Natural killer cell treated with Interleukin-12 subunit alpha and Interleukin-12 subunit beta and Interleukin-15 and Interleukin-18, amount 100 ng/mL, for 72 hours (primary cell): ENCODE measurements at regions not wholly inside any gene's neighbourhood (a gene's known extent, or its start where the extent isn't known, plus 50 kb on each side); places are given as distances from the start of the nearest gene placed in this dataset.
"Not testable (repeated sequence)": the region's sequence is repeated elsewhere in the genome, so short reads cannot be mapped to it uniquely, and the experiment has no call there.

Experiments used
- ATAC-seq, 2 donors: fragments of 150-1000 bp; cut with Tn5 transposase in 1 of 2; sonication (Bioruptor Pico), chemical (Tn5 transposase) in 1 of 2; 2 replicates each; pipeline ENCODE4 v1.10.0; 2021
- DNase-seq: peaks from one replicate; pipeline ENCODE4 v3.0.0; 2022; ENCODE audit warnings: low spot score
- H3K27ac Mint-ChIP-seq, 2 donors: 1 replicate in 1 of 2; 2 replicates in 1 of 2; pipeline ENCODE4 v1.8.0; 2022; ENCODE audit warnings: mixed read lengths in 2 of 2, mild to moderate bottlenecking in 1 of 2, moderate library complexity in 1 of 2
- H3K27me3 Mint-ChIP-seq, 2 donors: 1 replicate in 1 of 2; 2 replicates in 1 of 2; pipeline ENCODE4 v1.8.0; 2022; ENCODE audit warnings: mixed read lengths in 2 of 2
- H3K36me3 Mint-ChIP-seq: one replicate; pipeline ENCODE4 v1.8.0; 2022; ENCODE audit warnings: mixed read lengths
- H3K4me1 Mint-ChIP-seq, 2 donors: 1 replicate in 1 of 2; 2 replicates in 1 of 2; pipeline ENCODE4 v1.8.0; 2022; ENCODE audit warnings: low read depth in 2 of 2, mixed read lengths in 2 of 2, mild to moderate bottlenecking in 1 of 2
- H3K4me3 Mint-ChIP-seq: one replicate; pipeline ENCODE4 v1.8.0; 2022; ENCODE audit warnings: mixed read lengths
- H3K9me3 Mint-ChIP-seq: 2 replicates; pipeline ENCODE4 v1.8.0; 2022; ENCODE audit warnings: mixed read lengths

- ATAC-seq, H3K27me3 Mint-ChIP-seq, H3K36me3 Mint-ChIP-seq, H3K9me3 Mint-ChIP-seq: not testable (repeated sequence)
- DNase-seq: peak; percentile 59
- Mint-ChIP-seq H3K4me3 (peak overlapping the region; percentile 84), H3K27ac (peak overlapping the region; percentile 67 to 84), H3K4me1 (peaks cover 10 to 12% of the 10 kb centered on the region in 2 donors)
Measured at GRCh38 chr2:87075054-87075790, 53.6 kb upstream of the PLGLB1 start.

GRCh38 chr2:87075791-87076252 lies 54.2 kb upstream of the PLGLB1 start:
- H3K27ac Mint-ChIP-seq, H3K27me3 Mint-ChIP-seq, H3K36me3 Mint-ChIP-seq, H3K4me1 Mint-ChIP-seq, H3K9me3 Mint-ChIP-seq: not testable (repeated sequence)
- peak; percentile 63 for DNase-seq
- peak overlapping the region; percentile 38 for H3K4me3 Mint-ChIP-seq
- peak; percentile 50 to 59 for ATAC-seq

GRCh38 chr2:87076253-87077123 lies 54.8 kb upstream of the PLGLB1 start:
- H3K27ac Mint-ChIP-seq: peak overlapping the region; percentile 95 to 96
- peak overlapping the region; percentile 94 for H3K4me3 Mint-ChIP-seq
- not testable (repeated sequence) for H3K9me3 Mint-ChIP-seq, H3K27me3 Mint-ChIP-seq, H3K4me1 Mint-ChIP-seq, H3K36me3 Mint-ChIP-seq
- ATAC-seq: peak; percentile 96
- DNase-seq: peak; percentile 94

- peak; percentile 18 to 36 for ATAC-seq
Measured at GRCh38 chr2:87077124-87077446, 55.4 kb upstream of the PLGLB1 start.

GRCh38 chr2:87081727-87082126 lies 60.1 kb upstream of the PLGLB1 start:
- not testable (repeated sequence) for ATAC-seq, H3K36me3 Mint-ChIP-seq, H3K27ac Mint-ChIP-seq, H3K4me3 Mint-ChIP-seq, H3K9me3 Mint-ChIP-seq, H3K27me3 Mint-ChIP-seq, DNase-seq, H3K4me1 Mint-ChIP-seq

More at GRCh38 chr2:87077124-87077446, 55.4 kb upstream of the PLGLB1 start:
- H3K9me3 Mint-ChIP-seq, H3K27me3 Mint-ChIP-seq, DNase-seq, H3K4me1 Mint-ChIP-seq, H3K36me3 Mint-ChIP-seq: not testable (repeated sequence)
- H3K27ac Mint-ChIP-seq: peak overlapping the region; percentile 95 to 96
- H3K4me3 Mint-ChIP-seq: peak overlapping the region; percentile 94

GRCh38 chr2:87088079-87088478 lies 66.4 kb upstream of the PLGLB1 start:
- not testable (repeated sequence) for H3K36me3 Mint-ChIP-seq, DNase-seq, H3K27me3 Mint-ChIP-seq, H3K9me3 Mint-ChIP-seq, H3K27ac Mint-ChIP-seq, H3K4me3 Mint-ChIP-seq, H3K4me1 Mint-ChIP-seq
- peak; percentile 33 to 54 for ATAC-seq

GRCh38 chr2:87089401-87089800 lies 67.8 kb upstream of the PLGLB1 start:
- not testable (repeated sequence) for H3K27me3 Mint-ChIP-seq, DNase-seq, H3K4me1 Mint-ChIP-seq, H3K27ac Mint-ChIP-seq, ATAC-seq, H3K9me3 Mint-ChIP-seq, H3K4me3 Mint-ChIP-seq, H3K36me3 Mint-ChIP-seq

GRCh38 chr2:87093252-87093651 lies 71.6 kb upstream of the PLGLB1 start:
- H3K4me1 Mint-ChIP-seq, H3K27me3 Mint-ChIP-seq: not testable (repeated sequence)

GRCh38 chr2:87093937-87094529 lies 72.4 kb upstream of the PLGLB1 start:
- not testable (repeated sequence) for DNase-seq

More at GRCh38 chr2:87093252-87093651, 71.6 kb upstream of the PLGLB1 start:
- H3K36me3 Mint-ChIP-seq, H3K9me3 Mint-ChIP-seq, DNase-seq, H3K27ac Mint-ChIP-seq, ATAC-seq, H3K4me3 Mint-ChIP-seq: not testable (repeated sequence)

GRCh38 chr2:87095804-87096203 lies 74.2 kb upstream of the PLGLB1 start:
- not testable (repeated sequence) for H3K27me3 Mint-ChIP-seq, H3K36me3 Mint-ChIP-seq, H3K4me3 Mint-ChIP-seq, H3K9me3 Mint-ChIP-seq, DNase-seq, H3K4me1 Mint-ChIP-seq, H3K27ac Mint-ChIP-seq, ATAC-seq

More at GRCh38 chr2:87093937-87094529, 72.4 kb upstream of the PLGLB1 start:
- not testable (repeated sequence) for H3K27ac Mint-ChIP-seq, H3K27me3 Mint-ChIP-seq, H3K36me3 Mint-ChIP-seq, H3K9me3 Mint-ChIP-seq, H3K4me1 Mint-ChIP-seq, H3K4me3 Mint-ChIP-seq
- ATAC-seq: peak in 1 of 2 donors; percentile 28

GRCh38 chr2:87128761-87129553 lies 107.3 kb upstream of the PLGLB1 start:
- Mint-ChIP-seq H3K4me3 (peak overlapping the region; percentile 57), H3K27ac (peak overlapping the region in 1 of 2 donors; percentile 66)
- H3K9me3 Mint-ChIP-seq, H3K27me3 Mint-ChIP-seq, H3K36me3 Mint-ChIP-seq, DNase-seq, H3K4me1 Mint-ChIP-seq: not testable (repeated sequence)
- peak; percentile 60 to 94 for ATAC-seq

- not testable (repeated sequence) for H3K27me3 Mint-ChIP-seq, H3K4me1 Mint-ChIP-seq, H3K36me3 Mint-ChIP-seq, H3K9me3 Mint-ChIP-seq, H3K4me3 Mint-ChIP-seq, H3K27ac Mint-ChIP-seq, DNase-seq, ATAC-seq
Measured at GRCh38 chr2:87132577-87132976, 110.9 kb upstream of the PLGLB1 start.

GRCh38 chr2:87151835-87152493 lies 130.3 kb upstream of the PLGLB1 start:
- H3K4me3 Mint-ChIP-seq, H3K27ac Mint-ChIP-seq, DNase-seq, H3K27me3 Mint-ChIP-seq, H3K9me3 Mint-ChIP-seq, H3K4me1 Mint-ChIP-seq, H3K36me3 Mint-ChIP-seq: not testable (repeated sequence)
- ATAC-seq: peak in 1 of 2 donors; percentile 56
